HEK293T (cell line): ENCODE measurements at regions not wholly inside any gene's neighbourhood (a gene's known extent, or its start where the extent isn't known, plus 50 kb on each side); places are given as distances from the start of the nearest gene placed in this dataset.

Experiments
- CTCF ChIA-PET: fragments of 350-600 bp; formaldehyde crosslinking; extraction: SDS; loops from one replicate; lab custom pipeline; 2021; ENCODE audit warnings: antibody characterized with exemption, inconsistent platforms; lab: Yijun Ruan, JAX
- POLR2A ChIA-PET: fragments of 350-600 bp; formaldehyde crosslinking; extraction: SDS; loops from one replicate; lab custom pipeline; 2020; ENCODE audit warnings: antibody characterized with exemption, inconsistent platforms; lab: Yijun Ruan, JAX
- DNase-seq: peaks from one replicate; pipeline ENCODE4 v3.0.0; 2012; ENCODE audit warnings: mixed read lengths; ENCODE audit errors: extremely low spot score
- ARNT ChIP-seq: fragments of 450-650 bp; IDR thresholded peaks from 2 replicates; pipeline ENCODE4 v1.6.1; 2017; ENCODE audit warnings: mild to moderate bottlenecking
- BHLHE40 ChIP-seq: fragments of 450-650 bp; IDR thresholded peaks from 2 replicates; pipeline ENCODE4 v1.6.1; 2016; ENCODE audit warnings: mild to moderate bottlenecking, moderate library complexity, borderline replicate concordance
- CTBP1 ChIP-seq: fragments of 450-650 bp; IDR thresholded peaks from 2 replicates; pipeline ENCODE4 v1.6.1; 2016; ENCODE audit warnings: borderline replicate concordance
- ELF4 ChIP-seq: fragments of 450-650 bp; IDR thresholded peaks from 2 replicates; pipeline ENCODE4 v1.6.1; 2017; ENCODE audit warnings: antibody characterized with exemption
- FOXA1 ChIP-seq: fragments of 450-650 bp; IDR thresholded peaks from 2 replicates; pipeline ENCODE4 v1.6.1; 2016; ENCODE audit warnings: mild to moderate bottlenecking
- FOXK2 ChIP-seq: fragments of 450-650 bp; IDR thresholded peaks from 2 replicates; pipeline ENCODE4 v1.6.1; 2016; ENCODE audit warnings: mild to moderate bottlenecking
- FOXM1 ChIP-seq: fragments of 450-650 bp; IDR thresholded peaks from 2 replicates; pipeline ENCODE4 v1.6.1; 2017; ENCODE audit warnings: mild to moderate bottlenecking, borderline replicate concordance
- HDGF ChIP-seq: fragments of 450-650 bp; IDR thresholded peaks from 2 replicates; pipeline ENCODE4 v1.6.1; 2017; ENCODE audit warnings: antibody characterized with exemption, borderline replicate concordance
- L3MBTL2 ChIP-seq: fragments of 450-650 bp; conservative IDR thresholded peaks from 2 replicates; pipeline ENCODE4 v1.6.1; 2016; ENCODE audit warnings: mild to moderate bottlenecking
- LEF1 ChIP-seq: fragments of 450-650 bp; IDR thresholded peaks from 2 replicates; pipeline ENCODE4 v1.6.1; 2017; ENCODE audit warnings: mild to moderate bottlenecking, borderline replicate concordance
- NFRKB ChIP-seq: fragments of 450-650 bp; IDR thresholded peaks from 2 replicates; pipeline ENCODE4 v1.6.1; 2016; ENCODE audit warnings: mild to moderate bottlenecking, moderate library complexity
- PKNOX1 ChIP-seq: fragments of 450-650 bp; IDR thresholded peaks from 2 replicates; pipeline ENCODE4 v1.6.1; 2016
- SP1 ChIP-seq: fragments of 450-650 bp; IDR thresholded peaks from 2 replicates; pipeline ENCODE4 v1.6.1; 2017
- SUZ12 ChIP-seq: fragments of 450-650 bp; IDR thresholded peaks from 2 replicates; pipeline ENCODE4 v1.6.1; 2016; ENCODE audit warnings: mild to moderate bottlenecking
- TARDBP ChIP-seq: fragments of 450-650 bp; IDR thresholded peaks from 2 replicates; pipeline ENCODE4 v1.6.1; 2016
- ZNF384 ChIP-seq: fragments of 450-650 bp; IDR thresholded peaks from 2 replicates; pipeline ENCODE4 v1.6.1; 2016

DNA sequence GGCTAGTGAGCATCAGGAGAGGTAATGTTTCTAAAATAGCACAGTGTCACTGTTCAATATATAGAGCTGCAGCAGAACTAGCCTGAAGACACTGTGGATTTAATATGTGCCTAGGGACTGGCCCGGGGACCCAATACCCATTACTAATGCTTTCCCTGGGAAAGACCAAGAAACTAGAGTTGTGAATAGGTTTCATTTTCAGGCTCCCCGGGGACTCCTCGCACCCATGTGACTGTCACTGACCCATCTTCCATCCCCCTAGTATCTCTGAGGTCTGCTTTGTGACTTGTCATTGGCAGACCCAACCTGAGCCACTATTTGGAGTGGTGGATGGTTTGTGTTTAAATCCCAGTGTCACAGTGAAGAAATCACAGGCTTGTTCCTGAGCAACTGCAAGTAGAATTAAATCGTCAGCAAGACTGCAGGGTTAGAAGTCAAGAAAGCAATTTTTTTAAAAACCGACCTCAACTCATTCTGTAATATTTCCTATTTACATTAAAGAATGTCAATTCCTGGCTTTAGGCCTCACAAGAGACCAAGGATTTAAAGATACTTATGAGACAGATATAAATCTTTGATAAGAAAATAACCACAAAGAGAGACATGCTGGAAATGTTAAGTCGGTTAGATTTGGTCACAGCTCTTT, 130.0 kb upstream of the TNR start:
- CTCF ChIA-PET: no interaction called here
- no peak for TF ChIP-seq CTBP1
- no peak for TF ChIP-seq FOXA1
- TF ChIP-seq ELF4: no peak
- TF ChIP-seq FOXK2: no peak
- TF ChIP-seq FOXM1: no peak
- TF ChIP-seq SUZ12: no peak
- no peak for TF ChIP-seq HDGF
- no peak for TF ChIP-seq SP1
- TF ChIP-seq BHLHE40: no peak
- no peak for TF ChIP-seq ZNF384
- no peak for TF ChIP-seq L3MBTL2
- no peak for TF ChIP-seq PKNOX1
- no peak for TF ChIP-seq TARDBP
- TF ChIP-seq ARNT: no peak
- TF ChIP-seq NFRKB: no peak
- TF ChIP-seq LEF1: no peak
- DNase-seq: no peak
- POLR2A ChIA-PET: no interaction called here

- ChIA-PET POLR2A (no interaction called here), CTCF (no interaction called here)
- no peak for TF ChIP-seq TARDBP
- TF ChIP-seq PKNOX1: no peak
- TF ChIP-seq HDGF: no peak
- TF ChIP-seq LEF1: no peak
- no peak for TF ChIP-seq ZNF384
- TF ChIP-seq FOXA1: no peak
- TF ChIP-seq L3MBTL2: no peak
- no peak for TF ChIP-seq FOXM1
- TF ChIP-seq ARNT: no peak
- no peak for TF ChIP-seq BHLHE40
- DNase-seq: no peak
Measured at GRCh38 chr1:175872588-175872987, 129.2 kb upstream of the TNR start.

DNA sequence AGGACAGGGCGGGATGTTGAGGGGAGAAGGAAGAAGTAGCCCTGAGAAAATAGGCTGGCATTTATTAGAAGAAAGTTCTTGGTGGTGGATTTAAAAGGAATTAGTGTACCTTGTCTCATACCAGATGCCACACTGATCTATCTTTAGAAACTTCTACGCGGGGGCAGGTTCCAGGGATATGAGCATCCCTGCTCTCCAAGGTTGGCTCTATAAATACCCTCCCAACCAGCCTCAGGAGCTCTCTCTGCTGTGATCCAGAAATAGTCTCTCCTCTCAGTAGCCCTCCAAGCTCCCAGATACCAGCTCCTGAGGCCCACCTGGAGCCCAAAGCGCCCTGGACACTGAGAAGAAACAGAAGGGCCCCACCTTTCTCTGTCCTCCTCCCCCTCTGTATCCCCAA, 128.3 kb upstream of the TNR start:
- TF ChIP-seq PKNOX1: no peak
- TF ChIP-seq FOXM1: no peak
- TF ChIP-seq CTBP1: no peak
- no peak for TF ChIP-seq SUZ12
- TF ChIP-seq FOXA1: no peak
- TF ChIP-seq ZNF384: no peak
- TF ChIP-seq FOXK2: no peak
- TF ChIP-seq SP1: no peak
- TF ChIP-seq LEF1: no peak
- no peak for TF ChIP-seq ARNT
- TF ChIP-seq NFRKB: no peak
- TF ChIP-seq BHLHE40: no peak
- no peak for TF ChIP-seq TARDBP
- TF ChIP-seq L3MBTL2: no peak
- TF ChIP-seq HDGF: no peak
- TF ChIP-seq ELF4: no peak
- POLR2A ChIA-PET: no interaction called here
- no peak for DNase-seq
- CTCF ChIA-PET: no interaction called here

DNA sequence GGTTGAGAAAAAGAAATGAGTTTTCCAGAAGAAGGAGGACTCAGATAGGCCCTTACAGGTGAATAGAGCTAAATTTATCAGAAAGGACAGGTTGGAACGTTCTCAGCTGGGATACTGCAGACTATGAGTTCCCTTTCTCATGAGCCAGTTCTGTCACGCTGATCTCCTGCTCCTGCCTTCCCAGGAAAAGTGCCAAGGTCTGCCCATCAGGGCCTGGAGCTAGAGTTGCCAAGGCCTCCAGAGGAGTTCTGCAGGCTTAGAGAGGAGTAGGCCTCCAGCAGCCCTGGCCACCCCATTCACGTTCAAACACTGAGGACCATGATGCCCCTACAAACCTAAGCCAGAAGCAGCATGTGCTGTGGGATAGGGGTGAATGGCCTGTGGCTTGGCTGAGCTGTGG, 126.8 kb upstream of the TNR start:
- TF ChIP-seq CTBP1 (no peak), ELF4 (no peak), TARDBP (no peak), FOXK2 (no peak), LEF1 (no peak), PKNOX1 (no peak), NFRKB (no peak)
- no peak for DNase-seq
- CTCF ChIA-PET: no interaction called here
- POLR2A ChIA-PET: no interaction called here

DNA sequence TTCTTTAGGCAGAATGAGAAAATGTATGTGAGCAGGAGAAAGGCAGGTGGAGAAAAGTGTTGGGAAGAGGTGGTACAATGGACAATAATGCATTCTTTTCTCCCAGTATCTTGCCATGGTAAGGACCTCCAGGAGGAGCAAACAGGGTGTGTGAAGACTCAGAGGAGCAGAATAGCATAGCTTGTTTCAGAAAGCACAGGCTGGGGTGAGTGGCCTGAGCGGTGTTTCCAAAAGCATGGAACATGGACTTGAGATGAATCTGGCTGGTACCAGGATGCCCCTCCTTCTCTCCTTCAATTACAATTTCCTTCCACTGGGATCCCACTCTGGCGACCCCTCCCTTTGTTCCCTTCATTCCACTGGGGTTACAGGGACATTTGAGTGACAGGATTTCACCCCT, 123.4 kb upstream of the TNR start:
- POLR2A ChIA-PET: no interaction called here

More for the DNA sequence above, 123.4 kb upstream of the TNR start:
- CTCF ChIA-PET: no interaction called here
- DNase-seq: no peak
- TF ChIP-seq L3MBTL2 (no peak), ELF4 (no peak), FOXK2 (no peak), LEF1 (no peak), ZNF384 (no peak), PKNOX1 (no peak), FOXA1 (no peak), SP1 (no peak), BHLHE40 (no peak), SUZ12 (no peak), FOXM1 (no peak)
